ENCODE measurements at regions not wholly inside any gene's neighbourhood (a gene's known extent, or its start where the extent isn't known, plus 50 kb on each side); places are given as distances from the start of the nearest gene placed in this dataset.
A peak's percentile ranks its signal among the peaks of the same experiment; 100 is the strongest.
"Not testable (repeated sequence)": the region's sequence is repeated elsewhere in the genome, so short reads cannot be mapped to it uniquely, and the experiment has no call there.

- TF ChIP-seq CTCF (conservative IDR thresholded peaks at IDR 0.05; ENCODE audit: low read depth, low read length), result no peak
- no peak overlapping the region for H3K4me3 ChIP-seq (ENCODE audit: low read depth, low read length)
- DNase-seq (ENCODE audit: low read depth), result no peak
Observed at GRCh38 chr6:130697271-130697994, 129.8 kb upstream of the SMLR1 start.

GRCh38 chr6:130697995-130698535, 129.1 kb upstream of the SMLR1 start:
- H3K4me3 ChIP-seq (ENCODE audit: low read depth, low read length), result no peak overlapping the region
- TF ChIP-seq CTCF (conservative IDR thresholded peaks at IDR 0.05; ENCODE audit: low read depth, low read length), result peak; percentile 92
- peak; percentile 6 for DNase-seq (ENCODE audit: low read depth)

GRCh38 chr6:130699742-130700141, 127.5 kb upstream of the SMLR1 start:
- no peak for TF ChIP-seq CTCF (conservative IDR thresholded peaks at IDR 0.05; ENCODE audit: low read depth, low read length)
- no peak for DNase-seq (ENCODE audit: low read depth)
- no peak overlapping the region for H3K4me3 ChIP-seq (ENCODE audit: low read depth, low read length)

DNA sequence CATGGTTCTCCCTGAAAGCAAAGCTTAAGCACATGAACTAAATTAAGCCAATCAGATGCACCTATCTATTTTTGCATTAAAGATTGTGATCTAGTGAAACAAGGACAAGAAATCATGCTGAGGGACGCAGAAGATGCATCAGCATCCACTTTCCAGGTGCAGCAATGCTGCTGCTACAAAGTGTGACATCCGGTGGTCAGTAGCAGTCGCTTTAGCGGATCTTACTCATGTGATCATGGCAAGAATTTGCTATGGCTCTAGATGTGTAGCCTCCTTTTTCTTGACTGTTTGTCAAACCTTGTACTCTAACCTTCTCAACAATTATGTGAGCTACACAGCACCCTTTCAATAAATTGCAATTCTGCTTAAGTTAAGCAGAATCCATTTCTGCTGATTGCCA, 126.8 kb upstream of the SMLR1 start:
- H3K4me3 ChIP-seq (ENCODE audit: low read depth, low read length), result no peak overlapping the region
- no peak for DNase-seq (ENCODE audit: low read depth)
- no peak for TF ChIP-seq CTCF (conservative IDR thresholded peaks at IDR 0.05; ENCODE audit: low read depth, low read length)

DNA sequence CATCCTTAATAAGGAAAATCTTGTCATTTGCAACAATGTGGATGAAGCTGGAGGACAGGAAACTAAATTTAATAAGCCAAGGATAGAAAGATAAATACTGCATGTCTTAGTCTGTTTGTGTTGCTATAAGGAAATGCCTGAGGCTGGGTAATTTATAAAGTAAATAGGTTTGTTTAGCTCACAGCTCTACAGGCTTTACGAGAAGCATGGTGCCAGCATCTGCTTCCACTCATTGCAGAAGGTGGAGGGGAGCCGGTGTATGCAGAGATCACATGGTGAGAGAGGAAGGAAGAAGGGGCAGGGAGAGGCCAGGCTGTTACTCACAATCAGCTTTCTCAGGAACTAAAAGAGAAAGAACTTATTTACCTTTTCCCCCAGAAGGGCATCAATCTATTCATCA, 118.9 kb upstream of the SMLR1 start:
- no peak overlapping the region for H3K4me3 ChIP-seq (ENCODE audit: low read depth, low read length)
- DNase-seq (ENCODE audit: low read depth), result no peak
- no peak for TF ChIP-seq CTCF (conservative IDR thresholded peaks at IDR 0.05; ENCODE audit: low read depth, low read length)

GRCh38 chr6:130711641-130712040, 115.6 kb upstream of the SMLR1 start:
- DNase-seq (ENCODE audit: low read depth), result not testable (repeated sequence)

DNA sequence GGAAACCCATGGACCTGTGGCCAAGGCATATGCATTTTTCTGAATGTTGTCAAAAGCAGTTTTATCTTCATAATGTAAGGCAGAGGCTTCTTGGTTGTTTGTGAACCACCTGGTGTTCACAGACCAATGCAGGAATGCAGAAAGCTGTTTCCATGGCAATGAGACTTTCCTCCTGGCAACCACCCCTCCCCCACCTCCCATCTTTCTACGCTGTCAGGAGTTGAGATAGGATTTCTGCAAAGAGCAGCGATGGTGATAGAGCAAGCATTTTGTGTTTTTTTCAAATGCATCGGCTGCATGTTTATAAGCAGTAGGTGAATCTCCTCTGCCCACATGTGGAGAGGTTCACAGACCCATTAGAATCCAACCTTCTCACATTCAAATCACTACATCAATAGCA, 114.1 kb upstream of the SMLR1 start:
- H3K4me3 ChIP-seq (ENCODE audit: low read depth, low read length), result no peak overlapping the region
- DNase-seq (ENCODE audit: low read depth), result no peak
- no peak for TF ChIP-seq CTCF (conservative IDR thresholded peaks at IDR 0.05; ENCODE audit: low read depth, low read length)

More at GRCh38 chr6:130711641-130712040, 115.6 kb upstream of the SMLR1 start:
- H3K4me3 ChIP-seq (ENCODE audit: low read depth, low read length), result not testable (repeated sequence)
